COLO668 (cell line): ENCODE measurements at regions not wholly inside any gene's neighbourhood (a gene's known extent, or its start where the extent isn't known, plus 50 kb on each side); places are given as distances from the start of the nearest gene placed in this dataset.
A peak's percentile ranks its signal among the peaks of the same experiment; 100 is the strongest.
"Not testable (repeated sequence)": the region's sequence is repeated elsewhere in the genome, so short reads cannot be mapped to it uniquely, and the experiment has no call there.

Experiments used
- DNase-seq: peaks from one replicate; lab custom pipeline; 2025; ENCODE audit not compliant: unreplicated experiment; lab: John Stamatoyannopoulos, UW

DNA sequence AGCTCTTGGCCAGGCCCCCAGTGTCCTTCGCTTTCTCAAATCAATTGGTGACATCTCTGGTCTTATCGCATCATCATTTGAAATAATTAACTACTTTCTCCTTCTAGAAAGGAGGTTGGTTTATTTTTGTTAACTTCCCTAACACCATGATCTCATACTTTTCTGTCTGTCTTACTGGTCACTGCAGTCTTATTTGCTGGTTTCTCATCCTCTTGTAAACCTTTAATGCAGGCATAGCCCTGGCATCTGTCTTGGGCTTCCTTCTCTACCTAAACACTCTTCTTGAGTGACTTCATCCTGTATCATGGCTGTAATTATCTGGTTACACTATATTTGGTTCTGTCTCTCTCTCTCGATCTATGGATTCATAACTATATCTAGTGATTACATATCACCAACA is 152.8 kb downstream of the CYSLTR2 start:
- DNase-seq = no peak

DNA sequence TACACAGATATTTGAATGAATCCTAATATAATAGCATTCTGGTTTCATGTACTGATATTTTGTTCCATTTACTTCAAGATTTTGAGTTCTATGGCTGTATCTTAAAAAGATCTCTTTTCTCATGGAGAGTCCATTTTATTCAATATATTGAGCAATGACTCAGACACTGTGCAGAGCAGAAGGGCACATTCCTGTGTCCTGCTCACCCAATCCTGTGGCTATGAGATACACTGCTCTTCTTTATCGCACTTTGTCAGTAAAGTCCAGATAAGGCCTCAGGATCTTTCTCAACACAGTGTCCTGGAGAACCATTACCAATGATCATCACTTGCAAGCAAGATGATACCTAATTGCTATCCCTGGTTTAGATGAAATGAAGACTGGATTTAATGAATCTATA is 155.0 kb downstream of the CYSLTR2 start:
- no peak for DNase-seq

DNA sequence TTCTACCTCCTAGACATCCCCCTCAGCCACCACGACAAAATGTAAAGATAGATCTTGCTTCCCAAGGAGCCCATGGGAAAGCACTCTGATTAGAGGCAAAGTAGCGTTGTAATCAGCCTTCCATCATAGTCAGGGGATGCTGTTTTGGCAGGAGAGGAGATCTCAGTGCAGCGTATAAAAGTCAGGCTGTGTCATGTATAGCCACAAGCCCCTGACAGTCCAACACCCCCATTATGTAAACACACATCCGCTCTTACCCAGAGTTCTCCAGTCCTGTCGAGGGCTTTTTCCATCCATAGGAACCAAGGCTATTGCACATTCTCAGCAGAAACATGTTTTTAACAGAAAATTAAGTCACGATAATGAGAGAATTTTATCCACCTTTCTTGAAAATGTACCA is 156.3 kb downstream of the CYSLTR2 start:
- DNase-seq = no peak

DNA sequence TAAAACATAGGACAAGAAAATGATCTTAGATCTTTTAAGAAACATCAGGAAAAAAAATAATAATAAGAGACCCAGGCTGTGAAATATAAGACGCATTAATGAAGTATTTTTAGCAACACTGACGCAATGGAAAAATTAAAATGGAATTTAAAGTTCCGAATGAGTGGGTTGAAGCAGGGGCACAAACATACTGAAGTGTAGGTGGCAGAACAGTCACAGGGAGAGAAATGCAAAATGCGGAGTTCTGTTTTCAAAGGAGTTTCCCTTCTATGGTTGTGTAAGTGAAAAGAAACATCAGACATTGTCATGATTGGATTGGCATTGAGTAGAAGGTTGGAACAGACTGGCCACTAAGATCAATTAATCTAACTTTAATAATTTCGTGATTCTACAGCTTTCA is 159.8 kb downstream of the CYSLTR2 start:
- DNase-seq = no peak

- no peak for DNase-seq
Observed at GRCh38 chr13:48816700-48817099, 159.0 kb upstream of the FNDC3A start.

- DNase-seq = no peak
Observed at GRCh38 chr13:48817166-48817802, 158.4 kb upstream of the FNDC3A start.

DNA sequence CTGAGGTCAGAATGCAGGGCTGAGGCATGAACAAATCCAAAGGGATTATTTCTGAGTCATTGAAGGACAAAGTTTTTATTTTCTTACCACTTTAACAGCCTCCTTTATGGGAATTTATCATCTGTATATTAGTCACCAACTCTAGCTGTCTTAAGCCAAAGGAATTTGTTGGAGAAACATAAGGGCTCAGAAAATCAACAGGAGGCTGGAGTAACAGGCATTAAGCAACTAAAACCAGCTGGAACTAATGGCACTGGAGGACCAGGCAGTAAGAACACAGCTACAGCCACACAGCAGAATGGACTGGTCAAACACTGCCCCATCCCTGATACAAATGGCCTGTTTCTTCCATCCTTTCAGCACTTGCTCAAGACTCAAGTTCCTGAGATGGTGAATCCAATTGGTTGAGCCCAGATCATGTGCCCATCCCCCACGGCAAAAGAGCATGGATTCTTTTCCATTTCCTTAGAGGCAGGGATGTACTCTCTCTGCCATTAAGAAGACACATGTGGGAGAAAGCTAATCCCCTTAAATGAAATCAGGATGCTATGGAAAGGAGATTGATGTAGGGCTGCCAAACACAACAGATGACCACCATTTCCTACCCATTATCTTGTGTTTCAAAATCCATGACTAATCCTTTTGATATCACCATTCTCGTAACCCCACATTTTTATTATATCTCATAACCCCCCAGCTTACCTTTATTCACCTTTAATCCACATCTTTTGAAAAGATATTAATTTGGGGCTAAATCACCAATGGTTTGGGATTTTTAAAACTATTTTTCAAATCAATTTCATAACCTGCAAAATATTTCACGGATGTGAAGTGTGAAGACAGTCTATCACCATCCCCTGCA is 157.0 kb upstream of the FNDC3A start:
- DNase-seq = no peak

GRCh38 chr13:48819376-48819775 is 156.3 kb upstream of the FNDC3A start:
- no peak for DNase-seq

DNA sequence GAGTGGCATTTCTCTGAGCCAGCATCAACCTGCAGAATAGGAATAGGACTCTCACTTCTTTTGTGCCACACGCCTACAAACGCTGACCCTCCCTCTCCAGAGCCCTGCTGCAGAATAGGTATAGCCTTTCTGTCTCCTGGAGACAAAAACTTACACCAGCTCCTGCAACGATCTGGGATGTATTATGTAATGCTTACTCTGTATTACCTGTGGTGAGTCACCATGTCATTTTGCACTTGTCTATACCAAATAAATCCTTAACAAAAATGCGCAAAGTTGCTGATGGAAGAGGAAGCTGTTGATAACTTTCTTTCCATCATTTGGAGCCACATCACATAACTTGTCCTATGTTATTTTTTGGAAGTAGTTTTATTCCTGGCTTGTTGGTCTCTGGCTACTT is 155.8 kb upstream of the FNDC3A start:
- no peak for DNase-seq

DNA sequence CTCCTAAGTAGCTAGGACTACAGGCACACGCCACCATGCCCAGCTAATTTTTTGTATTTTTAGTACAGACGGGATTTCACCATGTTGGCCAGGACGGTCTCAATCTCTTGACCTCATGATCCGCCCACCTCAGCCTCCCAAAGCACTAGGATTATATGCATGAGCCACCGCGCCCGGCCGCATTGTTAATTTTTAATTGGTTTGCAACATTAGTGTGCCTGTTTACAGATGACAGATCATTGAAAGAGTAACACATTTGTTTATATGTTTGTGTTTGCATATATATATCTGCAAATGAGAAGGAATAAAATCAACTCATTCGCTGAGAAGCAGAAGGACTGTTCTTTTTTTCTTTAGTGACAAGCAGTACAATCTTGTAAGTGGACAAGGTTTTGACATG is 152.2 kb upstream of the FNDC3A start:
- DNase-seq = not testable (repeated sequence)

DNA sequence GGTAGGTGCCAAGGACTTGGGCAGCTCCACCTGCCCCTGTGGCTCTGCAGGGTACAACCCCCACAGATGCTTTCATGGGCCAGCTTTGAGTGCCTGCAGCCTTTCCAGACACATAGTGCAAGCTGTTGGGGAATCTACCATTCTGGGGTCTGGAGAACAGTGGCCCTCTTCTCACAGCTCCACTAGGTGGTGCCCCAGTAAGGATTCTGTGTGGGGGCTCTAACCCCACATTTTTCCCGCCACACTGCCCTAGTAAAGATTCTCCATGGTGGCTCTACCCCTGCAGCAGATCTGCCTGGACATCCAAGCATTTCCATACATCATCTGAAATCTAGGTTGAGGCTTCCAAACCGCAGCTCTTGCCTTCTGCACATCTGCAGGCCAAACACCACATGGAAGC is 149.7 kb upstream of the FNDC3A start:
- no peak for DNase-seq

DNA sequence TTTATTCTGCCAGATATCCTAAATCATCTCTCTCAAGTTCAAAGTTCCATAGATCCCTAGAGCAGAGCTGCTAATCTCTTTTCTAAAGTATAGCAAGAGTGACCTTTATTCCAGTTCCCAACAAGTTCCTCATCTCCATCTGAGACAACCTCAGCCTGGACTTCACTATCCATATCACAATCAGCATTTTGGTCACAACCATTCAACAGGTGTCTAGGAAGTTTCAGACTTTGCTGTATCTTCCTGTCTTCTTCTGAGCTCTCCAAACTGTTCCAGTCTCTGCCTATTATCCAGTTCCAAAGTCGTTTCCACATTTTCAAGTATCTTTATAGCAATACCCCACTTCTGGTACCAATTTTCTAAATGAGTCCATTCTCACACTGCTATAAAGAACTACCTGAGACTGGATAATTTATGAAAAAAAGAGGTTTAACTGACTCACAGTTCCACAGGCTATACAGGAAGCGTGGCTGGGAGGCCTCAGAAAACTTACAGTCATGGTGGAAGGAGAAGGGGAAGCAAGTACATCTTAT is 148.7 kb upstream of the FNDC3A start:
- DNase-seq = not testable (repeated sequence)

DNA sequence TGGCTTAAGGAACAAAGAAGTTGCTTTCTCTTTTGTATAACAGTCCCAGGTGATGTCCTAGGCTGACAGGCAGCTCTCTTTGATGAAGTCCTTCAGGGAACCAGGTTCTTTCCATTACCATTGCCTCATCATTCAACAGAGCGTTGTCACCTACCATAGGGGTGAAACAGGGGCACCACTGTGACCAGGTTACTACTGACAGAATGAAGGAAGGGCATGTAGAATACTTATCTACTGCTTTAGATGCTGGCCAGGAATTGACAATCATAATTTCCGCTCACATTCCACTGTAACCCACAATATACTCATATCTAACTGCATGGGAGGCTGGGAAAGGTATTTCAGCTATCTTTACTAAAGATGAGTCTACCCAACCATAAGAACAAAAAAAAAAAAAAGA is 148.0 kb upstream of the FNDC3A start:
- DNase-seq = no peak

GRCh38 chr13:48828962-48829411 is 146.7 kb upstream of the FNDC3A start:
- DNase-seq = peak; percentile 81

GRCh38 chr13:48829536-48829935 is 146.2 kb upstream of the FNDC3A start:
- DNase-seq = no peak

- DNase-seq = no peak
Observed at GRCh38 chr13:48831248-48831647, 144.5 kb upstream of the FNDC3A start.

- DNase-seq = no peak
Observed at GRCh38 chr13:48833412-48833811, 142.3 kb upstream of the FNDC3A start.

DNA sequence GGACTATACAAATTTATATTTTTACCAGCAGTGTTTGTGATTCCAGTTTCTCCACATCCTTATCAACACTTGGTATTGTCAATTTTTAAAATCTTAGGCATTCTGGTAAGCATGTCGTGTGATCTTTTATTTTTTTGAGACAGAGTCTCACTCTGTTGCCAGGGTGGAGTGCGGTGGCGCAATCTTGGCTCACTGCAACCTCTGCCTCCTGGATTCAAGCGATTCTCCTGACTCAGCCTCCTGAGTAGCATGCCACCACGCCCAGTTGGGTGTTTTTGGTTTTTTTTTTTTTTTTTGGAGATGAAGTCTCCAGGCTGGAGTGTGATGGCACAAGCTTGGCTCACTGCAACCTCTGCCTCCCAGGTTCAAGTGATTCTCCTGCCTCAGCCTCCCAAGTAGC is 140.4 kb upstream of the FNDC3A start:
- DNase-seq = not testable (repeated sequence)

GRCh38 chr13:48838193-48838973 is 137.3 kb upstream of the FNDC3A start:
- DNase-seq = no peak

GRCh38 chr13:48839171-48839570 is 136.5 kb upstream of the FNDC3A start:
- no peak for DNase-seq

DNA sequence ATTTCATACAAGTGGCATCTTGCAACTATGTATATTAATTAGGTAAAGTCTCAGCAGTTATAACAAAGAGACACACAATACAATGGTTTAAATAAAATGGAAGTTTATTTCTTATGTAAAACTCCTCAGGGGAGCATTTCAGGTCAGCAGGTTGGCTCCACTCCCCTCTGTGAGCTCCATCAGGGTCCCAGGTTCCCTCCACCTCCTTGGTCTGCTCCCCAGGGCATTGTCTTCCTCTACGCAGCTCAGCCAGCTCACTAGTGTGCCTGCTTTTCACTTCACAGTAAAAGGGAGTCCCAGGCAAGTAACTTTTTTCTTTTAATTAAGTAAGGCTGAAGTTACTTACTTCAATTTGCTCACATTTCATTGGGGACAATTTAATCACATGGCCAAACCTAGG is 135.3 kb upstream of the FNDC3A start:
- no peak for DNase-seq
